ENCODE measurements at regions not wholly inside any gene's neighbourhood (a gene's known extent, or its start where the extent isn't known, plus 50 kb on each side); places are given as distances from the start of the nearest gene placed in this dataset.

DNA sequence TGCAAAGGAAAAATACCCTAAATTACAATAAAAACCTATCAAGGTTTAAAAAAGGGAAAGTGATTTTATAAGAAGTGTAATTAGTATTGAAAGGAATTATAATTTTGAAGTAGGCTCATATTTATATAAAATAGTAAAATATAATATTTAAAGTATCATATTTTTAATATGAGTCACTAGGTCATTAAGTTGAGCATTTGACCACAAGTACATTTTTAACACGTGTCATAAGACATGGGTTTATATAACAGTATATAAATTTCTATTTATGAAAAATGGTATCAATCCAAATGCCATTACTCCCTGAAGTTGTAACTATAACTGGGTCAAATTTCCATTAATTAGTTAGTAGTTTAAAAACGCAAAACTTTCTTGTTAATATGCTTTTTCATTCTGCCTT lies 365.9 kb downstream of the COL11A1 start:
- H3K4me3 ChIP-seq (ENCODE audit: low read depth, low read length), result no peak overlapping the region
- in situ Hi-C loops (cut with HindIII; ENCODE audit: low sequenced_read_pairs), result no loop called here
- TF ChIP-seq CTCF (IDR thresholded peaks at IDR 0.05; ENCODE audit: low read depth, low read length, missing control alignments), result no peak
- DNase-seq (ENCODE audit: low read depth), result no peak

GRCh38 chr1:102733491-102734236 lies 374.7 kb downstream of the COL11A1 start:
- no peak for DNase-seq (ENCODE audit: low read depth)
- in situ Hi-C loops (cut with HindIII; ENCODE audit: low sequenced_read_pairs), result no loop called here
- H3K4me3 ChIP-seq (ENCODE audit: low read depth, low read length), result no peak overlapping the region
- no peak for TF ChIP-seq CTCF (IDR thresholded peaks at IDR 0.05; ENCODE audit: low read depth, low read length, missing control alignments)

GRCh38 chr1:102732927-102733326 lies 375.4 kb downstream of the COL11A1 start:
- in situ Hi-C loops (cut with HindIII; ENCODE audit: low sequenced_read_pairs), result no loop called here
- DNase-seq (ENCODE audit: low read depth), result no peak
- no peak overlapping the region for H3K4me3 ChIP-seq (ENCODE audit: low read depth, low read length)
- no peak for TF ChIP-seq CTCF (IDR thresholded peaks at IDR 0.05; ENCODE audit: low read depth, low read length, missing control alignments)

DNA sequence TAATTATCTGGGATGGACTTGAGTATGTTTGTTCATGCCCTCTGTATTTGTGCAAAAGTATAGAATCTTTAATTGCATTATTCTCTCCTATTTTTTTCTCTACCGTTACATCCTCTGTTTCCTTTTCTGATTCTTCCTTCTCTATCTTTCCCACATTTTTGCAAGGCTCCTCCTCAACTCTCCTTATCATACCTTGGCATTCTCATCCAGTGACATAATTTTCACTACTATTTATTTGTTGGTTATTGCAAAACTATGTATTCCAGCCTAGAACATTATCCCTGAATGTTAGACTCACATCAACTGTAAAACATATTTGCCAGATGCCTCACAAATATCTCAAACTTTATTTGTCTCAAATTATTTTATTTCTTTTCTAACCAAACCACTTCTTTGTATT lies 381.9 kb downstream of the COL11A1 start:
- no peak for DNase-seq (ENCODE audit: low read depth)
- in situ Hi-C loops (cut with HindIII; ENCODE audit: low sequenced_read_pairs), result no loop called here
- H3K4me3 ChIP-seq (ENCODE audit: low read depth, low read length), result no peak overlapping the region

GRCh38 chr1:102724741-102725140 lies 383.6 kb downstream of the COL11A1 start:
- in situ Hi-C loops (cut with HindIII; ENCODE audit: low sequenced_read_pairs), result no loop called here
- TF ChIP-seq CTCF (IDR thresholded peaks at IDR 0.05; ENCODE audit: low read depth, low read length, missing control alignments), result no peak
- no peak for DNase-seq (ENCODE audit: low read depth)
- no peak overlapping the region for H3K4me3 ChIP-seq (ENCODE audit: low read depth, low read length)

More for the DNA sequence above, 381.9 kb downstream of the COL11A1 start:
- no peak for TF ChIP-seq CTCF (IDR thresholded peaks at IDR 0.05; ENCODE audit: low read depth, low read length, missing control alignments)

DNA sequence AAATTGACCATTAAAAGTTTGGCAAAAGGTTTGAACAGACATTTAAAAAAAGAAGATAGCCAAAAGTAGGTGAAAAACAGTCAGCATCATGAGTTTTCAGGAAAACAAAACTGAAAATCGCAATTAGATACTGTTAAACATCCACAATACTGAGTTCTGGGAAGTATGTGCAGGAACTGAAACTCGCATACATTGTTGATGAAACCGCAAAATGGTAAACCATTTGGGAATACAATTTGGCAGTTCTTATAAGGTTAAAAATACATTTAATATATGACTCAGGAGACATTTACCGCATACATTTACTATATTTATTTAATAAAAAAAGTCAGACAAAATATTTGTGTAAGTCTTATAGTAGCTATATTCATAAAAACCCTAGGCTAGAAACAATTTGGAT lies 393.2 kb downstream of the COL11A1 start:
- in situ Hi-C loops (cut with HindIII; ENCODE audit: low sequenced_read_pairs), result no loop called here
- TF ChIP-seq CTCF (IDR thresholded peaks at IDR 0.05; ENCODE audit: low read depth, low read length, missing control alignments), result no peak

More for the DNA sequence above, 393.2 kb downstream of the COL11A1 start:
- H3K4me3 ChIP-seq (ENCODE audit: low read depth, low read length), result no peak overlapping the region
- no peak for DNase-seq (ENCODE audit: low read depth)

Measured in astrocyte of the cerebellum (primary cell).